GM12892 (cell line): ENCODE measurements at regions not wholly inside any gene's neighbourhood (a gene's known extent, or its start where the extent isn't known, plus 50 kb on each side); places are given as distances from the start of the nearest gene placed in this dataset.

Experiments
- POLR2A ChIP-seq: IDR thresholded peaks from 2 replicates; pipeline ENCODE4 v1.6.1; 2011; ENCODE audit warnings: low read depth, low read length, control low read depth
- POLR2AphosphoS5 ChIP-seq: IDR thresholded peaks from 2 replicates; pipeline ENCODE4 v1.6.1; 2011; ENCODE audit warnings: low read depth, low read length, control low read depth

DNA sequence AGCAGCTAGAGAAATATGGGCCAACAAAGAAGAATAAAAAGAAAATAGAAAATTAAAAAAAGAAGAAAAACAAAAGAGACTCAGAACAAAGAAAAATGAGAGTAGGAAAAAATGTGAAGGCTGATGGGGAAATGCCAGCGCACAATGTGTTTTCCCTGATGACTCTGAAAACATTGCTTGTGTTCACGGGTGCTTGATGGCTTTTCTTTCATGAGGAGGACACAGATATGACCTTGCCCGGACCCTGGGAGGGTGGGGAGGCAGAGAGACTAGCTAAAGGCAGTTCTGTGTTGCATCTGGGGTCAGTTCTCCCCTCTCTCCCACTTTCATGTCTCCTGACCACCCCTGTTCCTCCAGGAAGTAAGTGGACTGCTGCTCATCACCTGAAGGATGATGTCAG lies 125.9 kb downstream of the MOBP start:
- TF ChIP-seq POLR2AphosphoS5 = no peak
- TF ChIP-seq POLR2A = no peak
